Colonic mucosa (tissue), 4 donors: ENCODE measurements at regions not wholly inside any gene's neighbourhood (a gene's known extent, or its start where the extent isn't known, plus 50 kb on each side); places are given as distances from the start of the nearest gene placed in this dataset.

Experiments used
- DNase-seq: peaks from one replicate; pipeline ENCODE4 v3.0.0-alpha.2; 2020
- H3K27ac ChIP-seq: fragments of 200-600 bp; one replicate; pipeline ENCODE4 v1.8.0; 2021
- H3K27me3 ChIP-seq: fragments of 200-600 bp; one replicate; pipeline ENCODE4 v1.8.0; 2021
- H3K36me3 ChIP-seq: fragments of 200-600 bp; one replicate; pipeline ENCODE4 v1.8.0; 2021
- H3K4me1 ChIP-seq: fragments of 200-600 bp; one replicate; pipeline ENCODE4 v1.8.0; 2021; ENCODE audit warnings: mild to moderate bottlenecking
- H3K4me3 ChIP-seq: fragments of 200-600 bp; one replicate; pipeline ENCODE4 v1.8.0; 2021
- H3K9ac ChIP-seq, 2 donors: one replicate each; pipeline ENCODE4 v1.7.0; 2013; ENCODE audit warnings: control low read depth in 2 of 2, low read depth in 2 of 2, low read length in 2 of 2
- H3K9me3 ChIP-seq: fragments of 200-600 bp; one replicate; pipeline ENCODE4 v1.8.0; 2021
- CTCF ChIP-seq: fragments of 200-600 bp; IDR thresholded peaks from one replicate; pipeline ENCODE4 v1.8.0; 2022; ENCODE audit warnings: antibody characterized with exemption, mild to moderate bottlenecking
- intact Hi-C: fragments of 100-400 bp; cut with DNase I; formaldehyde crosslinking; loops from one replicate; pipeline ENCODE4 v1.14.1; 2022
- donor health status: healthy.
- donor health status: DM: no; HTN: no; CAD: no.
- donor health status: DM: no; HTN: no; CAD: no.

- Histone ChIP-seq H3K27ac (no peak overlapping the region), H3K27me3 (no peaks in the 10 kb centered on the region), H3K4me1 (no peaks in the 10 kb centered on the region), H3K9me3 (no peaks in the 10 kb centered on the region), H3K36me3 (no peaks in the 10 kb centered on the region), H3K4me3 (no peak overlapping the region), H3K9ac (no peak overlapping the region)
- DNase-seq: no peak
- intact Hi-C loops: no loop called here
- TF ChIP-seq CTCF: no peak
Observed at GRCh38 chr6:141313986-141314385, 818.7 kb upstream of the GJE1 start.

- no peaks in the 10 kb centered on the region for H3K27me3 ChIP-seq
- H3K36me3 ChIP-seq: no peaks in the 10 kb centered on the region
- intact Hi-C loops: no loop called here
- no peaks in the 10 kb centered on the region for H3K4me1 ChIP-seq
- H3K27ac ChIP-seq: no peak overlapping the region
- no peak overlapping the region for H3K4me3 ChIP-seq
- no peak for TF ChIP-seq CTCF
- H3K9ac ChIP-seq: no peak overlapping the region
- no peak for DNase-seq
- no peaks in the 10 kb centered on the region for H3K9me3 ChIP-seq
Observed at GRCh38 chr6:141309295-141309694, 823.4 kb upstream of the GJE1 start.

GRCh38 chr6:141307309-141307998, 825.3 kb upstream of the GJE1 start:
- H3K36me3 ChIP-seq: no peaks in the 10 kb centered on the region
- no peak overlapping the region for H3K9ac ChIP-seq
- DNase-seq: no peak
- H3K27ac ChIP-seq: no peak overlapping the region
- H3K27me3 ChIP-seq: no peaks in the 10 kb centered on the region
- TF ChIP-seq CTCF: no peak
- H3K4me1 ChIP-seq: no peaks in the 10 kb centered on the region
- no peak overlapping the region for H3K4me3 ChIP-seq
- intact Hi-C loops: no loop called here
- H3K9me3 ChIP-seq: no peaks in the 10 kb centered on the region

GRCh38 chr6:141303907-141304306, 828.8 kb upstream of the GJE1 start:
- DNase-seq: no peak
- no peak for TF ChIP-seq CTCF
- intact Hi-C loops: no loop called here

GRCh38 chr6:141301779-141302178, 830.9 kb upstream of the GJE1 start:
- Histone ChIP-seq H3K27me3 (no peaks in the 10 kb centered on the region), H3K27ac (no peak overlapping the region), H3K4me3 (no peak overlapping the region), H3K4me1 (no peaks in the 10 kb centered on the region), H3K36me3 (no peaks in the 10 kb centered on the region), H3K9me3 (no peaks in the 10 kb centered on the region), H3K9ac (no peak overlapping the region)
- no peak for DNase-seq
- intact Hi-C loops: no loop called here
- no peak for TF ChIP-seq CTCF

More at GRCh38 chr6:141303907-141304306, 828.8 kb upstream of the GJE1 start:
- H3K27ac ChIP-seq: no peak overlapping the region
- no peaks in the 10 kb centered on the region for H3K4me1 ChIP-seq
- H3K27me3 ChIP-seq: no peaks in the 10 kb centered on the region
- H3K4me3 ChIP-seq: no peak overlapping the region
- no peaks in the 10 kb centered on the region for H3K9me3 ChIP-seq
- H3K36me3 ChIP-seq: no peaks in the 10 kb centered on the region
- H3K9ac ChIP-seq: no peak overlapping the region
